ENCODE measurements at regions not wholly inside any gene's neighbourhood (a gene's known extent, or its start where the extent isn't known, plus 50 kb on each side); places are given as distances from the start of the nearest gene placed in this dataset.

- no peak for DNase-seq (ENCODE audit: low read depth in 3 of 3)
Observed at GRCh38 chr2:2696733-2697455, 365.8 kb upstream of the MYT1L start.

GRCh38 chr2:2696325-2696724 lies 365.2 kb upstream of the MYT1L start:
- DNase-seq (ENCODE audit: low read depth in 3 of 3) = no peak

GRCh38 chr2:2694746-2695145 lies 363.7 kb upstream of the MYT1L start:
- no peak for DNase-seq (ENCODE audit: low read depth in 3 of 3)

GRCh38 chr2:2692599-2693389 lies 361.7 kb upstream of the MYT1L start:
- DNase-seq (ENCODE audit: low read depth in 3 of 3) = no peak

GRCh38 chr2:2691419-2691818 lies 360.3 kb upstream of the MYT1L start:
- DNase-seq (ENCODE audit: low read depth in 3 of 3) = no peak

- no peak for DNase-seq (ENCODE audit: low read depth in 3 of 3)
Observed at GRCh38 chr2:2690985-2691384, 359.9 kb upstream of the MYT1L start.

- DNase-seq (ENCODE audit: low read depth in 3 of 3) = no peak
Observed at GRCh38 chr2:2689306-2689705, 358.2 kb upstream of the MYT1L start.

- DNase-seq (ENCODE audit: low read depth in 3 of 3) = no peak
Observed at GRCh38 chr2:2688254-2688653, 357.2 kb upstream of the MYT1L start.

- no peak for DNase-seq (ENCODE audit: low read depth in 3 of 3)
Observed at GRCh38 chr2:2687745-2688144, 356.7 kb upstream of the MYT1L start.

- DNase-seq (ENCODE audit: low read depth in 3 of 3) = no peak
Observed at GRCh38 chr2:2686222-2686621, 355.1 kb upstream of the MYT1L start.

- DNase-seq (ENCODE audit: low read depth in 3 of 3) = no peak
Observed at GRCh38 chr2:2683606-2684224, 352.6 kb upstream of the MYT1L start.

- DNase-seq (ENCODE audit: low read depth in 3 of 3) = no peak
Observed at GRCh38 chr2:2682700-2683342, 351.7 kb upstream of the MYT1L start.

GRCh38 chr2:2681711-2682251 lies 350.7 kb upstream of the MYT1L start:
- no peak for DNase-seq (ENCODE audit: low read depth in 3 of 3)

GRCh38 chr2:2681085-2681484 lies 350.0 kb upstream of the MYT1L start:
- no peak for DNase-seq (ENCODE audit: low read depth in 3 of 3)

GRCh38 chr2:2674831-2675230 lies 343.8 kb upstream of the MYT1L start:
- no peak for DNase-seq (ENCODE audit: low read depth in 3 of 3)

GRCh38 chr2:2673406-2673805 lies 342.3 kb upstream of the MYT1L start:
- no peak for DNase-seq (ENCODE audit: low read depth in 3 of 3)

GRCh38 chr2:2672249-2672648 lies 341.2 kb upstream of the MYT1L start:
- no peak for DNase-seq (ENCODE audit: low read depth in 3 of 3)

GRCh38 chr2:2671826-2672225 lies 340.8 kb upstream of the MYT1L start:
- no peak for DNase-seq (ENCODE audit: low read depth in 3 of 3)

- no peak for DNase-seq (ENCODE audit: low read depth in 3 of 3)
Observed at GRCh38 chr2:2669316-2669715, 338.2 kb upstream of the MYT1L start.

GRCh38 chr2:2668681-2669265 lies 337.7 kb upstream of the MYT1L start:
- no peak for DNase-seq (ENCODE audit: low read depth in 3 of 3)

GRCh38 chr2:2667690-2668089 lies 336.6 kb upstream of the MYT1L start:
- no peak for DNase-seq (ENCODE audit: low read depth in 3 of 3)

GRCh38 chr2:2665834-2666133 lies 334.7 kb upstream of the MYT1L start:
- DNase-seq (ENCODE audit: low read depth in 3 of 3) = no peak
